CD4-positive, CD25-positive, alpha-beta regulatory T cell (primary cell): ENCODE measurements at regions not wholly inside any gene's neighbourhood (a gene's known extent, or its start where the extent isn't known, plus 50 kb on each side); places are given as distances from the start of the nearest gene placed in this dataset.

Experiments
- ATAC-seq, 2 donors: fragments of 150-1000 bp; cut with Tn5 transposase; one replicate each; pipeline ENCODE4 v1.10.0; 2021; ENCODE audit warnings: low read depth in 2 of 2, moderate number of reproducible peaks in 2 of 2, moderate library complexity in 1 of 2
- DNase-seq, 3 donors: peaks; one replicate each; pipeline versions ENCODE4 v3.0.0 to v3.0.0-alpha.2; 2012 to 2022; ENCODE audit warnings: mixed read lengths in 1 of 3
- H3K27ac ChIP-seq: one replicate; pipeline ENCODE4 v1.7.0; 2013; ENCODE audit warnings: mild to moderate bottlenecking, low read length; ENCODE audit not compliant: insufficient read depth, poor library complexity, severe bottlenecking
- H3K27me3 ChIP-seq: one replicate; pipeline ENCODE4 v1.7.0; 2013; ENCODE audit warnings: low read length; ENCODE audit not compliant: control insufficient read depth, insufficient read depth
- H3K36me3 ChIP-seq: one replicate; pipeline ENCODE4 v1.7.0; 2013; ENCODE audit warnings: mild to moderate bottlenecking, low read length, moderate library complexity; ENCODE audit not compliant: control insufficient read depth, insufficient read depth
- H3K4me1 ChIP-seq: 2 replicates; pipeline ENCODE4 v1.7.0; 2013; ENCODE audit warnings: mild to moderate bottlenecking, low read length; ENCODE audit not compliant: insufficient read depth, control insufficient read depth, poor library complexity, severe bottlenecking
- H3K4me3 ChIP-seq: one replicate; pipeline ENCODE4 v1.7.0; 2013; ENCODE audit warnings: low read depth, mild to moderate bottlenecking, low read length, moderate library complexity
- H3K9me3 ChIP-seq, 2 experiments: 1 replicate in 1 of 2; 2 replicates in 1 of 2; pipeline ENCODE4 v1.7.0; 2013; ENCODE audit warnings: low read length in 2 of 2, mild to moderate bottlenecking in 1 of 2, moderate library complexity in 1 of 2; ENCODE audit not compliant: control insufficient read depth in 2 of 2
- H3K27ac Mint-ChIP-seq, 3 donors: one replicate each; pipeline ENCODE4 v1.8.0; 2020 to 2022; ENCODE audit warnings: mild to moderate bottlenecking in 3 of 3, mixed read lengths in 3 of 3, moderate library complexity in 2 of 3
- H3K27me3 Mint-ChIP-seq: one replicate; pipeline ENCODE4 v1.8.0; 2022; ENCODE audit warnings: mild to moderate bottlenecking, mixed read lengths
- H3K36me3 Mint-ChIP-seq: one replicate; pipeline ENCODE4 v1.8.0; 2020; ENCODE audit warnings: mixed read lengths
- H3K4me1 Mint-ChIP-seq, 4 donors: one replicate each; pipeline ENCODE4 v1.8.0; 2020 to 2022; ENCODE audit warnings: mixed read lengths in 4 of 4, mild to moderate bottlenecking in 1 of 4
- H3K4me3 Mint-ChIP-seq, 4 donors: one replicate each; pipeline ENCODE4 v1.8.0; 2020 to 2022; ENCODE audit warnings: mild to moderate bottlenecking in 4 of 4, mixed read lengths in 4 of 4, moderate library complexity in 3 of 4
- H3K9me3 Mint-ChIP-seq, 7 donors: one replicate each; pipeline ENCODE4 v1.8.0; 2020 to 2022; ENCODE audit warnings: mixed read lengths in 7 of 7, mild to moderate bottlenecking in 3 of 7, moderate library complexity in 2 of 7

DNA sequence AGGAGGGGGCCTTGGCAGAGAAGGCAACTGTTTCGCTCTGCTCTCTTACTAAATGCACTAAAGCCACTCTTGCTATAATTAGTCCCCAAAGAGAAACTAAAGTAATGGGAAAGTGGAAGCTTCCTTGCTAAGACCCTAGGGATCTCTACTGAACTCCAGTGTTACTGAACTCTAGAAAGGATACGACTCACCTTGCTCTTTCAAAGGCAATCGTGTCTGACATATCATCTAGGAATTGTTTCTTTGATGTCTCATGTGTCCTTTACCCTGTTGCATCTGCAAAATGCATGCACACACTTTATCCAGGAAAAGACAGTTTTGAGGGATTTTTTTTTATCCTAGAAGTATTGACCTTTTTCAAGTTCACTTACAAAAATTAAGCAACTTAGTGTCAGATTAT lies 148.1 kb upstream of the FAM9B start:
- no peaks in the 10 kb centered on the region for H3K36me3 Mint-ChIP-seq
- Histone ChIP-seq H3K4me1 (no peaks in the 10 kb centered on the region), H3K4me3 (no peak overlapping the region), H3K27ac (no peak overlapping the region), H3K36me3 (no peaks in the 10 kb centered on the region), H3K27me3 (no peaks in the 10 kb centered on the region), H3K9me3 (no peaks in the 10 kb centered on the region)
- ATAC-seq, result no peak
- no peaks in the 10 kb centered on the region for H3K4me1 Mint-ChIP-seq
- no peak for DNase-seq
- peaks cover 4% of the 10 kb centered on the region for H3K27me3 Mint-ChIP-seq
- no peak overlapping the region for H3K4me3 Mint-ChIP-seq
- H3K27ac Mint-ChIP-seq, result no peak overlapping the region
- peaks cover 0 to 5% (median 0%) of the 10 kb centered on the region in 7 donors for H3K9me3 Mint-ChIP-seq

DNA sequence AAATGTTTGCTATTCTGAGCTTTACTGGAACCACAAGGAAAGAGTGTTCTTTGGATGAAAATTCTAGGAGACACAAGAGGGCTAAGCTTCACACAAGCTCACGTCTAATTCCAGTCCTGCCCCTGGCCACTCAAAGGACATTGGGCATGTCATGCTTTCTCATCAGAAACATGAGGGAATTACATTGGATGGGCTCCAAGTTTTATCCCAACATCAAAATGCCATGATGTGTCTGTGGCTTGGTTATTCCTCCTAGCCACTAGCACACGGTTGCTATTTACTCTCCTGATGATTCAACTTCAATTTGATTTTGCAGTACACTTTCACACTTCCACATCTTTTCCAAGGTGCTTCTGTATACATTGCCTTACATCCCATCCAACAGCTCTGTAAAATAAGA lies 149.6 kb upstream of the FAM9B start:
- Mint-ChIP-seq H3K4me1 (no peaks in the 10 kb centered on the region), H3K36me3 (no peaks in the 10 kb centered on the region), H3K9me3 (peaks cover 0 to 5% (median 0%) of the 10 kb centered on the region in 7 donors), H3K27ac (no peak overlapping the region), H3K4me3 (no peak overlapping the region), H3K27me3 (peaks cover 4% of the 10 kb centered on the region)
- Histone ChIP-seq H3K27ac (no peak overlapping the region), H3K4me1 (no peaks in the 10 kb centered on the region), H3K36me3 (no peaks in the 10 kb centered on the region), H3K27me3 (no peaks in the 10 kb centered on the region), H3K4me3 (no peak overlapping the region), H3K9me3 (no peaks in the 10 kb centered on the region)
- ATAC-seq (no peak), DNase-seq (no peak)

DNA sequence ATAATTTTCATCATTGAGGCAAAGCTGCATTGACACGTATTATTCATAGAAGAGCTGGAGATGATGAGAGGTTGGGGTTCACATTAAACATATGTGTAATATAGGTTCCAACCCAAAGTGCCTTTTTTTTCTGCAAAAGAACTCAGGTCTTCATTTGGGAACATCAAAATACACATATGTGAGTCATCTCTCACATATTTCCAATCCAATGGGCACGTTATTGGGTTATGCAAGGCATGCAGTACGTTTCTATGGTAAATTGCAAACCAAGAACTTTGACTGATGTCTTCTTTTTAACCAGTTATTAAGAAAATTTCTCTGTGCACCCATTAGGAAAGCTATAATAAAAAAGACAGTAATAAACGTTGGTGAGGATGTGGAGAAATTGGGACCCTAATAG lies 150.3 kb upstream of the FAM9B start:
- Histone ChIP-seq H3K4me1 (no peaks in the 10 kb centered on the region), H3K27ac (no peak overlapping the region), H3K4me3 (no peak overlapping the region), H3K9me3 (no peaks in the 10 kb centered on the region), H3K27me3 (no peaks in the 10 kb centered on the region), H3K36me3 (no peaks in the 10 kb centered on the region)
- ATAC-seq (no peak), DNase-seq (no peak)
- Mint-ChIP-seq H3K27ac (no peak overlapping the region), H3K4me1 (no peaks in the 10 kb centered on the region), H3K27me3 (peaks cover 4% of the 10 kb centered on the region), H3K4me3 (no peak overlapping the region), H3K36me3 (no peaks in the 10 kb centered on the region), H3K9me3 (peaks cover 0 to 4% (median 0%) of the 10 kb centered on the region in 7 donors)

DNA sequence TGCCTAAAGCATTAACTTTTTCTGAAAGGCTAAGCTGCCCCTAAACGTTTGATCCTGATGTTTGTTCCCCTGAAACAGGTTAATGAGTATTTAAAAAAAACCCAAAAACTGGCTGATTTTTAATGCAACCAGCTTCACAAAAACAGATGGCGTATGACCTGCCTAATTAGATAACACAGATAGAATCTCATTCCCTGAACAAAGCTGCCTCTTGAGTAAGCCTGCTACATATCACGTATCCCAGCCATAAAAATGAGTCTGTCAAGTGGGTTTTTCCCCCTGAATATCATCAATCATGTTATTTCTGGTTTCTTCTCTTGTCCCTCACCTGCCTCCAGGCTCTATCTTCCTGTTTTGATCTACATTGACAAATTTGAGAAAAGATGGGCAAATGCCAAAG lies 154.2 kb upstream of the FAM9B start:
- no peak overlapping the region for H3K27ac Mint-ChIP-seq
- no peak for ATAC-seq
- no peaks in the 10 kb centered on the region for H3K27me3 Mint-ChIP-seq

DNA sequence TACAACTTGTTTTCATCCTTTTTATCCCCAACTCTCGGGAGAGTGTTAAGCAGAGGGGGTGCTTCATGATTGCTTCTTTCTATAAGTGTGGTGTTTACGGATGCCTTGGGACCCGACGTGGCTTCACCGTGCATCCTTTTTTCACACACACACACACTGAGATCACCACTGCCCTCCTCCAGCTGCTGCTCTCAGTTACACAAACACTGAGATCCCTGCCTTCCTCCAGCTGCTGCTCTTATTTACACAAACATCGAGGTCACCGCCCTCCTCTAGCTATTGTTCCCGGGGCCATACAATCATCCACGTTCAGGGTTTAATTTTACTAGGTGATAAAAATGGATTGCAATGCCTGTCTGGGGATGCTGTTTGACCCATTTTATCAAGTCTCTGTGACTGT lies 155.4 kb upstream of the FAM9B start:
- Histone ChIP-seq H3K4me3 (no peak overlapping the region), H3K9me3 (no peaks in the 10 kb centered on the region), H3K36me3 (no peaks in the 10 kb centered on the region), H3K4me1 (no peaks in the 10 kb centered on the region), H3K27ac (no peak overlapping the region), H3K27me3 (no peaks in the 10 kb centered on the region)
- peaks cover 0 to 4% (median 0%) of the 10 kb centered on the region in 7 donors for H3K9me3 Mint-ChIP-seq
- no peak overlapping the region for H3K4me3 Mint-ChIP-seq
- peaks cover 0 to under 1% (median 0%) of the 10 kb centered on the region in 4 donors for H3K4me1 Mint-ChIP-seq
- ATAC-seq, result no peak
- no peak overlapping the region for H3K27ac Mint-ChIP-seq
- H3K27me3 Mint-ChIP-seq, result no peaks in the 10 kb centered on the region
- no peaks in the 10 kb centered on the region for H3K36me3 Mint-ChIP-seq
- no peak for DNase-seq

More for the DNA sequence above, 154.2 kb upstream of the FAM9B start:
- Mint-ChIP-seq H3K4me1 (no peaks in the 10 kb centered on the region), H3K9me3 (peaks cover 0 to 4% (median 0%) of the 10 kb centered on the region in 7 donors), H3K4me3 (no peak overlapping the region), H3K36me3 (no peaks in the 10 kb centered on the region)
- Histone ChIP-seq H3K4me1 (no peaks in the 10 kb centered on the region), H3K9me3 (no peaks in the 10 kb centered on the region), H3K36me3 (no peaks in the 10 kb centered on the region), H3K27ac (no peak overlapping the region), H3K4me3 (no peak overlapping the region), H3K27me3 (no peaks in the 10 kb centered on the region)
- no peak for DNase-seq

DNA sequence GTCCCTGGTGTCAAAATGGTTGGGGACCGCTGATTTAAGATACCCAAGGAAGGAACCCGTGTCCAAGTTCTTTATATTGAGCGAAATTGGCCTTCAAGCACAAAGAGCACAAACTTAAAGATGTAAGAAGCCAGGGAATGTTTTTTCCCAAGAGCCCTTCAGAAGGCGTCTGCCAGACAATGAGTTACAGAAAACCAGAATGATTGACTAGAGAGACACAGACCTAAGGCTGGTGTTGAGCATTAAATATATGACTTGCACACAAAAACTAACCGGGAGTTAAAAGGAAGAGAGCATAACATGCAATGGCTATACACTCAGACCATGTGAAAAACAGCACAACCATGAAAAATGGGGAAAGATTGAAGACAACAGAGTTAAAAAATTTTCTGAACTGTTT lies 157.5 kb upstream of the FAM9B start:
- H3K4me3 Mint-ChIP-seq, result no peak overlapping the region
- no peaks in the 10 kb centered on the region for H3K9me3 ChIP-seq
- no peaks in the 10 kb centered on the region for H3K36me3 ChIP-seq
- ATAC-seq (no peak), DNase-seq (no peak)
- no peak overlapping the region for H3K4me3 ChIP-seq
- no peak overlapping the region for H3K27ac ChIP-seq
- H3K9me3 Mint-ChIP-seq, result peaks cover 0 to 4% (median 0%) of the 10 kb centered on the region in 7 donors
- H3K4me1 Mint-ChIP-seq, result peaks cover 0 to 12% (median 5%) of the 10 kb centered on the region in 4 donors
- H3K27me3 ChIP-seq, result no peaks in the 10 kb centered on the region
- no peaks in the 10 kb centered on the region for H3K36me3 Mint-ChIP-seq
- no peaks in the 10 kb centered on the region for H3K4me1 ChIP-seq
- H3K27me3 Mint-ChIP-seq, result no peaks in the 10 kb centered on the region
- no peak overlapping the region for H3K27ac Mint-ChIP-seq

DNA sequence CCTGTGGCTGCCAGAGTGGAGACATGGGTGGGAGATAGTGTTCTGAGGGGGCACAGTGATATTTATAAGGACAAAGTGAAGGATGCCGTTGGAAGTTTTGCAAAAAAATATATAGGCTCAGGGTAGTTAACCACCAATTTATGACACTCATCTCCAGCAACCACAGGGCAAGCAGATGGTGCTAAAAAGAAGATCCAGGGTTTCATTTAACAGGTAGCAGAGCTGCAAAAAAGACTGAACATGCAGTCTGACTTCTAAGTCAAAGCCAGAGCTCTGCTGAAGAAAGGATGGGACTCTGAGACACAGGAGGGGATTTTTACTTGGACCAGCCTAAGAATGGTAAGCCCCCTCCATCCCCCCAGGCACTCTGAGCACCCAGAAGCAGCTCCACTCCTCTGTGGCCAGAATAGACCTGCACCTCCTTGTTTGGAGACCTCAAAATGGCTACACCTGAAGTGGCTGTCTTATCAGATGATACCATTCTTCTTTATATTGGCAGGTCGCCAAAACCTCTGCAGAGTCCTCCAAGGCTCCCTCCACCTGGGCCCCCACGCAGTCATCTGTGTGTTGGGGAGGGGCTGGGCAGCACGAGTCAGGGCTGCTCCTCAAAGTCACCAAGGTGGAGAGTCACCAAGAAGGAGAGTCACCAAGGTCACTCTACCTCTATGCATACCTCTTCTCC lies 161.4 kb upstream of the FAM9B start:
- DNase-seq, result no peak
- Mint-ChIP-seq H3K27me3 (no peaks in the 10 kb centered on the region), H3K4me3 (no peak overlapping the region), H3K27ac (no peak overlapping the region), H3K36me3 (no peaks in the 10 kb centered on the region), H3K9me3 (no peaks in the 10 kb centered on the region), H3K4me1 (peaks cover 0 to 12% (median 5%) of the 10 kb centered on the region in 4 donors)
- no peaks in the 10 kb centered on the region for H3K4me1 ChIP-seq
- no peaks in the 10 kb centered on the region for H3K36me3 ChIP-seq
- H3K9me3 ChIP-seq, result no peaks in the 10 kb centered on the region
- H3K27me3 ChIP-seq, result no peaks in the 10 kb centered on the region
- peak in 1 of 2 donors; percentile 28 for ATAC-seq
- H3K4me3 ChIP-seq, result no peak overlapping the region
- no peak overlapping the region for H3K27ac ChIP-seq

DNA sequence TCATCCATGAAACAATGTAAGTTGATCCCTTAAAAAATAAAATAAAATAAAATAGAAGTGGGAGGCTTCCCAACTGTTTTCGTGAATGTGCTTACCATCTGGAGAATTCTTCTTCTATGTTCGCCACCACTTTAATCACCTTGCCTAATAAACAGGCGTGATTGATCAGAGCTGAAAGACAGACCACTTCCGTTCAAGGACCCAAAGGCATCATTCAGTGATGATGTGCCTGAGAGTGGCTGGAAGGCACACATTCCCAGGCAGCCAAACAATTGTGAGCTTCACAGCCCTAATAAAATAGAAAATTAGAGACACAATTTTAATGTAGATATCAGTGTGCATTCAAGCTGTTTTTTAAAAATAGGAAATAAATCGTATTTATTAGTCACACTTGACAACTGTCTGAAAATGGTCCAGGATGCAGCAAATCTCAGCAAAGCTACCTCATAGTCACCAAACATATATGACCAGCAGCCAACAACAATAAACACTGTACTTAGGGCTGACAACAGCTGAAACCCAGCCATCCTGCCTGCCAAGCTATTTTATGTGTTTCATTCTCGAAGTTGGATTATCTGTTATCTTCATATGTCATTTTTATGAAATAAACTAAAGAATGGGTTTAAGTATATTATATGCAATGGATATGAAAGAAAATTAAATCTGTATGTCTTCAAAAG lies 163.2 kb upstream of the FAM9B start:
- Mint-ChIP-seq H3K4me1 (peaks cover 0 to 12% (median 5%) of the 10 kb centered on the region in 4 donors), H3K4me3 (no peak overlapping the region), H3K27me3 (no peaks in the 10 kb centered on the region), H3K9me3 (no peaks in the 10 kb centered on the region), H3K27ac (no peak overlapping the region), H3K36me3 (no peaks in the 10 kb centered on the region)
- Histone ChIP-seq H3K4me1 (no peaks in the 10 kb centered on the region), H3K4me3 (no peak overlapping the region), H3K9me3 (no peaks in the 10 kb centered on the region), H3K36me3 (no peaks in the 10 kb centered on the region), H3K27me3 (no peaks in the 10 kb centered on the region), H3K27ac (no peak overlapping the region)
- no peak for DNase-seq
- no peak for ATAC-seq
